Neuronal stem cell (in vitro differentiated cells): ENCODE measurements at regions not wholly inside any gene's neighbourhood (a gene's known extent, or its start where the extent isn't known, plus 50 kb on each side); places are given as distances from the start of the nearest gene placed in this dataset.

Experiments
- DNase-seq: peaks from one replicate; pipeline ENCODE4 v3.0.0-alpha.2; 2013; ENCODE audit warnings: low spot score
- H2AFZ ChIP-seq: one replicate; pipeline ENCODE4 v1.6.1; 2013; ENCODE audit warnings: mild to moderate bottlenecking, low read length, inconsistent platforms
- H2AK5ac ChIP-seq: 2 replicates; pipeline ENCODE4 v1.6.1; 2013; ENCODE audit warnings: low read depth, mild to moderate bottlenecking, inconsistent platforms, low read length, moderate library complexity, mixed read lengths
- H2BK120ac ChIP-seq: 2 replicates; pipeline ENCODE4 v1.6.1; 2013; ENCODE audit warnings: low read depth, mild to moderate bottlenecking, inconsistent platforms, low read length, moderate library complexity, mixed read lengths
- H2BK12ac ChIP-seq: one replicate; pipeline ENCODE4 v1.6.1; 2013; ENCODE audit warnings: low read length, inconsistent platforms
- H2BK15ac ChIP-seq: 2 replicates; pipeline ENCODE4 v1.6.1; 2013; ENCODE audit warnings: mild to moderate bottlenecking, low read length, inconsistent platforms, mixed read lengths
- H2BK5ac ChIP-seq: one replicate; pipeline ENCODE4 v1.6.1; 2013; ENCODE audit warnings: inconsistent platforms, mild to moderate bottlenecking, low read length, moderate library complexity
- H3K14ac ChIP-seq: one replicate; pipeline ENCODE4 v1.6.1; 2013; ENCODE audit warnings: low read length, inconsistent platforms
- H3K18ac ChIP-seq: 2 replicates; pipeline ENCODE4 v1.6.1; 2013; ENCODE audit warnings: low read length, inconsistent platforms
- H3K23ac ChIP-seq: 2 replicates; pipeline ENCODE4 v1.6.1; 2013; ENCODE audit warnings: low read depth, mild to moderate bottlenecking, mixed read lengths, low read length, inconsistent platforms; ENCODE audit not compliant: poor library complexity
- H3K27ac ChIP-seq: replicated peaks from 3 replicates; pipeline ENCODE4 v1.5.1; 2013; ENCODE audit warnings: low read length, inconsistent platforms
- H3K27me3 ChIP-seq, 3 experiments: 2 replicates each; pipeline ENCODE4 v1.6.1; 2013; ENCODE audit warnings: low read length in 3 of 3, mild to moderate bottlenecking in 2 of 3, inconsistent platforms in 1 of 3, low read depth in 1 of 3, mixed read lengths in 1 of 3, moderate library complexity in 1 of 3; ENCODE audit not compliant: control insufficient read depth in 3 of 3, insufficient read depth in 3 of 3
- H3K36me3 ChIP-seq, 2 donors: replicated peaks in 1 of 2; 2 replicates each; pipeline ENCODE4 v1.6.1; 2013; ENCODE audit warnings: low read length in 2 of 2; ENCODE audit not compliant: control insufficient read depth in 2 of 2, insufficient read depth in 2 of 2
- H3K4ac ChIP-seq: 2 replicates; pipeline ENCODE4 v1.6.1; 2013; ENCODE audit warnings: inconsistent platforms, mild to moderate bottlenecking, low read length, moderate library complexity
- H3K4me1 ChIP-seq, 2 donors: 1 replicate in 1 of 2; 2 replicates in 1 of 2; pipeline ENCODE4 v1.6.1; 2013; ENCODE audit warnings: low read length in 2 of 2, low read depth in 1 of 2; ENCODE audit not compliant: control insufficient read depth in 2 of 2, insufficient read depth in 1 of 2
- H3K4me2 ChIP-seq: one replicate; pipeline ENCODE4 v1.6.1; 2013; ENCODE audit warnings: mild to moderate bottlenecking, low read length, inconsistent platforms; ENCODE audit not compliant: insufficient read depth, poor library complexity, severe bottlenecking
- H3K4me3 ChIP-seq, 2 donors: 2 replicates each; pipeline ENCODE4 v1.5.1; 2013; ENCODE audit warnings: low read length in 2 of 2, mild to moderate bottlenecking in 2 of 2, inconsistent platforms in 1 of 2, moderate library complexity in 1 of 2
- H3K79me1 ChIP-seq: one replicate; pipeline ENCODE4 v1.6.1; 2013; ENCODE audit warnings: low read depth, mild to moderate bottlenecking, inconsistent platforms, low read length, moderate library complexity
- H3K9ac ChIP-seq: one replicate; pipeline ENCODE4 v1.6.1; 2013; ENCODE audit warnings: mild to moderate bottlenecking, low read depth, low read length, inconsistent platforms; ENCODE audit not compliant: poor library complexity
- H3K9me3 ChIP-seq, 2 donors: replicated peaks in 1 of 2; 2 replicates each; pipeline versions ENCODE3 to v1.6.1; 2013; ENCODE audit warnings: low read length in 2 of 2, mild to moderate bottlenecking in 2 of 2, inconsistent platforms in 1 of 2, low read depth in 1 of 2, mixed read lengths in 1 of 2, moderate library complexity in 1 of 2; ENCODE audit not compliant: control insufficient read depth in 2 of 2, insufficient read depth in 1 of 2
- H4K8ac ChIP-seq: one replicate; pipeline ENCODE4 v1.6.1; 2013; ENCODE audit warnings: low read depth, mild to moderate bottlenecking, inconsistent platforms, low read length, moderate library complexity
- H4K91ac ChIP-seq: one replicate; pipeline ENCODE4 v1.6.1; 2013; ENCODE audit warnings: low read length, low read depth, mild to moderate bottlenecking, inconsistent platforms; ENCODE audit not compliant: poor library complexity
- WGBS, 2 donors: extraction: QIAGEN DNeasy Blood & Tissue Kit; methylation state at CpG; one replicate each; pipeline ENCODE4 v1.1.7; 2013; ENCODE audit warnings: missing lambda C conversion rate in 2 of 2, mixed read lengths in 1 of 2; ENCODE audit not compliant: insufficient read length in 2 of 2, insufficient replicate concordance in 1 of 2; ENCODE audit errors: extremely low coverage in 2 of 2; 5-methylcytosine and 5-hydroxymethylcytosine counted together

GRCh38 chr2:56502616-56503015 is 318.8 kb downstream of the CCDC85A start:
- Histone ChIP-seq H3K9ac (no peak overlapping the region), H3K4me1 (no peaks in the 10 kb centered on the region)
- no peak for DNase-seq

GRCh38 chr2:56505885-56506284 is 322.1 kb downstream of the CCDC85A start:
- H3K18ac ChIP-seq: no peak overlapping the region
- no peak overlapping the region for H2BK5ac ChIP-seq
- no CpG with 5 or more reads among the region's 3 CpGs for WGBS, 2 donors
- no peak overlapping the region for H3K4me3 ChIP-seq
- no peak overlapping the region for H2BK12ac ChIP-seq
- no peak overlapping the region for H2AK5ac ChIP-seq
- no peak overlapping the region for H4K8ac ChIP-seq
- H3K27ac ChIP-seq: no peak overlapping the region
- no peaks in the 10 kb centered on the region for H3K79me1 ChIP-seq
- H2AFZ ChIP-seq: no peak overlapping the region
- H3K36me3 ChIP-seq: no peaks in the 10 kb centered on the region
- no peak overlapping the region for H3K4ac ChIP-seq
- H3K14ac ChIP-seq: no peak overlapping the region
- no peak overlapping the region for H4K91ac ChIP-seq
- no peak overlapping the region for H2BK120ac ChIP-seq
- H3K23ac ChIP-seq: no peak overlapping the region
- no peaks in the 10 kb centered on the region for H3K4me1 ChIP-seq
- H3K4me2 ChIP-seq: no peak overlapping the region
- no peak overlapping the region for H3K9ac ChIP-seq
- no peaks in the 10 kb centered on the region for H3K27me3 ChIP-seq
- DNase-seq: no peak
- no peak overlapping the region for H2BK15ac ChIP-seq
- H3K9me3 ChIP-seq: no peaks in the 10 kb centered on the region

More at GRCh38 chr2:56502616-56503015, 318.8 kb downstream of the CCDC85A start:
- no peak overlapping the region for H2BK15ac ChIP-seq
- H3K4ac ChIP-seq: no peak overlapping the region
- H4K8ac ChIP-seq: no peak overlapping the region
- no peak overlapping the region for H3K4me2 ChIP-seq
- no peak overlapping the region for H4K91ac ChIP-seq
- H2AK5ac ChIP-seq: no peak overlapping the region
- H3K36me3 ChIP-seq: no peaks in the 10 kb centered on the region
- no peak overlapping the region for H3K14ac ChIP-seq
- H3K18ac ChIP-seq: no peak overlapping the region
- H3K27me3 ChIP-seq: no peaks in the 10 kb centered on the region
- no peak overlapping the region for H3K27ac ChIP-seq
- no peak overlapping the region for H3K4me3 ChIP-seq
- no peak overlapping the region for H2BK120ac ChIP-seq
- H3K9me3 ChIP-seq: no peaks in the 10 kb centered on the region
- no peak overlapping the region for H3K23ac ChIP-seq
- H2BK12ac ChIP-seq: no peak overlapping the region
- H3K79me1 ChIP-seq: no peaks in the 10 kb centered on the region
- H2BK5ac ChIP-seq: no peak overlapping the region
- no peak overlapping the region for H2AFZ ChIP-seq
- WGBS, 2 donors: no CpG with 5 or more reads among the region's 2 CpGs

GRCh38 chr2:56508662-56509061 is 324.9 kb downstream of the CCDC85A start:
- no peaks in the 10 kb centered on the region for H3K36me3 ChIP-seq
- H4K8ac ChIP-seq: no peak overlapping the region
- no peak overlapping the region for H2BK12ac ChIP-seq
- WGBS, 2 donors: no CpG with 5 or more reads among the region's 2 CpGs
- H2AFZ ChIP-seq: no peak overlapping the region
- no peak overlapping the region for H2BK120ac ChIP-seq
- no peak overlapping the region for H3K4me3 ChIP-seq
- no peak overlapping the region for H3K4me2 ChIP-seq
- H2BK15ac ChIP-seq: no peak overlapping the region
- H3K4me1 ChIP-seq: no peaks in the 10 kb centered on the region
- H3K27me3 ChIP-seq: no peaks in the 10 kb centered on the region
- no peaks in the 10 kb centered on the region for H3K79me1 ChIP-seq
- no peak overlapping the region for H3K23ac ChIP-seq
- H3K4ac ChIP-seq: no peak overlapping the region
- no peak overlapping the region for H3K18ac ChIP-seq
- no peak for DNase-seq
- no peak overlapping the region for H3K14ac ChIP-seq
- H2BK5ac ChIP-seq: no peak overlapping the region
- H3K27ac ChIP-seq: no peak overlapping the region
- H3K9me3 ChIP-seq: no peaks in the 10 kb centered on the region
- H4K91ac ChIP-seq: no peak overlapping the region
- no peak overlapping the region for H3K9ac ChIP-seq
- H2AK5ac ChIP-seq: no peak overlapping the region

GRCh38 chr2:56510610-56511009 is 326.8 kb downstream of the CCDC85A start:
- no CpG with 5 or more reads among the region's 2 CpGs for WGBS, 2 donors
- H4K8ac ChIP-seq: no peak overlapping the region
- H3K14ac ChIP-seq: no peak overlapping the region
- H3K9me3 ChIP-seq: no peaks in the 10 kb centered on the region
- no peak overlapping the region for H2BK15ac ChIP-seq
- H3K9ac ChIP-seq: no peak overlapping the region
- H3K18ac ChIP-seq: no peak overlapping the region
- H3K79me1 ChIP-seq: no peaks in the 10 kb centered on the region
- no peak overlapping the region for H3K4me3 ChIP-seq
- no peaks in the 10 kb centered on the region for H3K36me3 ChIP-seq
- H2BK120ac ChIP-seq: no peak overlapping the region
- H2BK5ac ChIP-seq: no peak overlapping the region
- no peak overlapping the region for H3K23ac ChIP-seq
- H3K27ac ChIP-seq: no peak overlapping the region
- no peak overlapping the region for H2BK12ac ChIP-seq
- no peak overlapping the region for H3K4me2 ChIP-seq
- H3K4me1 ChIP-seq: no peaks in the 10 kb centered on the region
- no peak overlapping the region for H2AK5ac ChIP-seq
- no peak overlapping the region for H3K4ac ChIP-seq
- H3K27me3 ChIP-seq: no peaks in the 10 kb centered on the region
- DNase-seq: no peak
- no peak overlapping the region for H2AFZ ChIP-seq
- no peak overlapping the region for H4K91ac ChIP-seq
